GM18519 (cell line): ENCODE measurements at regions not wholly inside any gene's neighbourhood (a gene's known extent, or its start where the extent isn't known, plus 50 kb on each side); places are given as distances from the start of the nearest gene placed in this dataset.
"Not testable (repeated sequence)": the region's sequence is repeated elsewhere in the genome, so short reads cannot be mapped to it uniquely, and the experiment has no call there.

Experiments
- ATAC-seq: cut with Tn5 transposase; IDR thresholded peaks from one replicate; pipeline ENCODE4 v1.9.1; 2021; ENCODE audit warnings: mild to moderate bottlenecking, moderate library complexity; ENCODE audit not compliant: unreplicated experiment, low FRiP score

- ATAC-seq = no peak
These were observed 77.8 kb downstream of the TEX36 start for GRCh38 chr10:125605167-125605566.

GRCh38 chr10:125602825-125603224, 80.1 kb downstream of the TEX36 start:
- ATAC-seq = no peak

- ATAC-seq = no peak
These were observed 83.8 kb downstream of the TEX36 start for GRCh38 chr10:125599194-125599593.

- ATAC-seq = no peak
These were observed 87.1 kb downstream of the TEX36 start for GRCh38 chr10:125595911-125596310.

- ATAC-seq = no peak
These were observed 89.3 kb downstream of the TEX36 start for GRCh38 chr10:125593644-125594043.

GRCh38 chr10:125592897-125593296, 90.1 kb downstream of the TEX36 start:
- ATAC-seq = no peak

GRCh38 chr10:125591886-125592285, 91.1 kb downstream of the TEX36 start:
- ATAC-seq = no peak

GRCh38 chr10:125588738-125589137, 94.2 kb downstream of the TEX36 start:
- not testable (repeated sequence) for ATAC-seq

GRCh38 chr10:125584954-125585353, 98.0 kb downstream of the TEX36 start:
- no peak for ATAC-seq

- no peak for ATAC-seq
These were observed 104.2 kb downstream of the TEX36 start for GRCh38 chr10:125578658-125579315.

GRCh38 chr10:125575843-125576242, 107.1 kb downstream of the TEX36 start:
- ATAC-seq = no peak

- no peak for ATAC-seq
These were observed 114.8 kb downstream of the TEX36 start for GRCh38 chr10:125568156-125568555.

- ATAC-seq = no peak
These were observed 115.4 kb downstream of the TEX36 start for GRCh38 chr10:125567529-125567928.

GRCh38 chr10:125565046-125565445, 117.9 kb downstream of the TEX36 start:
- no peak for ATAC-seq

- ATAC-seq = no peak
These were observed 118.4 kb downstream of the TEX36 start for GRCh38 chr10:125564570-125564969.

- no peak for ATAC-seq
These were observed 120.2 kb downstream of the TEX36 start for GRCh38 chr10:125562737-125563136.

GRCh38 chr10:125560947-125561346, 122.0 kb downstream of the TEX36 start:
- ATAC-seq = no peak

GRCh38 chr10:125559210-125559609, 123.8 kb downstream of the TEX36 start:
- peak; percentile 78 for ATAC-seq

- ATAC-seq = no peak
These were observed 125.0 kb downstream of the TEX36 start for GRCh38 chr10:125557801-125558505.

- no peak for ATAC-seq
These were observed 125.7 kb downstream of the TEX36 start for GRCh38 chr10:125557311-125557710.

- no peak for ATAC-seq
These were observed 126.1 kb downstream of the TEX36 start for GRCh38 chr10:125556882-125557281.

- ATAC-seq = no peak
These were observed 127.2 kb downstream of the TEX36 start for GRCh38 chr10:125555743-125556142.
